ENCODE measurements at regions not wholly inside any gene's neighbourhood (a gene's known extent, or its start where the extent isn't known, plus 50 kb on each side); places are given as distances from the start of the nearest gene placed in this dataset.

DNA sequence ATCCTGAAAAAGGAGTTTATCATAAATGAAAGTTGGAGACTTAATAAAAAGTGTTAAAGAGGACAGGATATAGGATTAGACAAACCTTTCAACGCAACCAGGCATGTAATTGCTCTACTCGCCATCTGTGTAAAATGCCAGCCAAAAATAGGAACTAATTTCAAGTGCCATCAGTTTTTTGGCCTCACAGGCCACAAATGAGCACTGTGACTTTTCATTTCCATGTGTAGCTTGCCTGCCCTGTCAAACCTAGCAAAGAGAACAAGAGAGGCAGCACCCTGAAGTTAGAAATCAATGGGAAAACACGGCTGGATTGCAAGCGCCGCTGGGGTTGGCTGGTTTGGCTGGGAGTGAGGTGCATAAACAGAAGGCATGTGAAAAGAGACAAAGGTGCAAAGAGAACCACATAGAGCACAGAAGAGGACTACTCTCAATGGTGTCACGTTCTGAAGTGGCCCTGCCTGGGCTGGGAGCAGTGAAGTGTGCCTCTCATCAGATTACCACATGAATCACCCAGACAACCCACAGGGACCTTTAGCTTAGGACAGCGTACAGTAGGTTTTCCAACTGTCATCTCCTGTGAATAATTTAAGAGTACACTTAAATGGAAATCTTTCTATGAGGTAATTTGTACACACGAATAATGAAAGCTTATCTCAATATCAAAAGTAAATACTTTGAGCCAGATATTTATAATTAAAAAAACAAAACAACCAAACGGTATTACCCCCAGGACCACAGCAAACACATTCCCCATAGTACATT, 78.0 kb upstream of the NHSL1 start:
- no peak for DNase-seq (ENCODE audit: low read depth)

GRCh38 chr6:138580040-138580439, 80.7 kb upstream of the NHSL1 start:
- DNase-seq (ENCODE audit: low read depth) = no peak

- no peak for DNase-seq (ENCODE audit: low read depth)
Measured at GRCh38 chr6:138580801-138581200, 81.5 kb upstream of the NHSL1 start.

DNA sequence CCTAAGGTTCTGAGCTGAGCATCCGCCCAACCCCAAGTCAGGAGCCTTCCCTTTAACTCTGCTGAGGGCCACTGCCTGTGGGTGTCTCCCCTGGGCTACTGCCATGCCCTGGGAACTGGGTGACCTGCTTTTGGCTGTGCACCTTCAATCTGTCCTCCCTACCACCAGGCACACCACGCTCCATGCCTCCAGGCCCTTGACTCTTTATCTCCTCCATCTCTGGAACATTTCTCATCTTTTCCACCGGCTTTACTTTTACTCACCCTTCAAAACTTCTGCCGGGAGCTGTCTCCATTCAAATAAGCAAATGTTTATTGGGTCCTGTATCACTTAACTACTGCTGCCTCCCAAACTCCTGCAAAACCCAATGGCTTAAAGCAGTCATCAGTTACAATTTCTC, 83.3 kb upstream of the NHSL1 start:
- DNase-seq (ENCODE audit: low read depth) = no peak

DNA sequence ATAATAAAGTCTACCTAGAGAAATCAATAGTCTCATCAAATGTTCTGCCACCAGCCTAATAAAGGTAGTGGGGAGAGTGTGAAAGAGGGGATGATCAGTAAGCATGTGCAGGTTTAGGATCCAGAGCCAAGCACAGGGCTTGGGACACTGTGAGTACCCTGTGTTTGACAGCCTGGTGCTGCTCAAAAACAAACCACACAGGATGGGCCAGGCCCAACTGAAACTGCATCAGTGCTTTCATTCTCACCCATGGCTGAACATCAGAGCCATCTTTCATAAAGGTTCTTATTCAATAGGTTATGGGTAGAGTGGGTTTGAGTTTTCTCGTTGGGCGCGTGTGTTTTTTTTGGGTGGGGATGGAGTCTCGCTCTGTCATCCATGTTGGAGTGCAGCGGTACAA, 87.3 kb upstream of the NHSL1 start:
- no peak for DNase-seq (ENCODE audit: low read depth)

DNA sequence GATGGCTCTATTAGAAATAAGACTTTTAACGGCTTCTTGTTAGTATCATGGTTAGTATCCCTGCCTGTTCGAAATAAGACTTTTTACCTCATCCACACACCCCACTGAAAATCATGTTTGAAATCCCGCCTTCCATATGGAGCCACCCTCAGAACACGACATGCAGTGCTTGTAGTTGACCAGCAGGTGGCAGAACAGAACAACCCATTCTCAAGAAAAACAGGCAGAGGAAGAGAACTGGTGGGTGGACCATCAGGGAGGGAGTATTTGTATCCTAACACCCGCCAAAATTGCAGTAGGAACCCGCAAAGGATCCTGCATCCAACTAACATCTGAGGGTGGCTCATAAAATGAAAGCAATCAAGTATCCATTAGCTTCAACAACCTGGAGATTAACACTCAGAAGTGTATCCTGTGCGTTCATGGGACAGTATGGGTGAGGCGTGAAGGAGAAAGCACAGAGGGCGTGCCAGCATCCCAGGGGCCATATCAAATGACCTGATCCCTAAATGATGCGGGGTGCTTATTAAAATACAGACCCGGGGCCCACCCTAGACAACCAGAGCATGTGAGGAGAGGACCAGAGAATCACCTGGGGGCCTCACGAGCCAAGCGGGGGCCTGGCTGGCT, 89.6 kb upstream of the NHSL1 start:
- no peak for DNase-seq (ENCODE audit: low read depth)

GRCh38 chr6:138590796-138591709, 91.8 kb upstream of the NHSL1 start:
- peak; percentile 73 for DNase-seq (ENCODE audit: low read depth)

GRCh38 chr6:138592749-138593123, 93.4 kb upstream of the NHSL1 start:
- DNase-seq (ENCODE audit: low read depth) = no peak

GRCh38 chr6:138593124-138593877, 94.0 kb upstream of the NHSL1 start:
- peak; percentile 98 for DNase-seq (ENCODE audit: low read depth)

DNA sequence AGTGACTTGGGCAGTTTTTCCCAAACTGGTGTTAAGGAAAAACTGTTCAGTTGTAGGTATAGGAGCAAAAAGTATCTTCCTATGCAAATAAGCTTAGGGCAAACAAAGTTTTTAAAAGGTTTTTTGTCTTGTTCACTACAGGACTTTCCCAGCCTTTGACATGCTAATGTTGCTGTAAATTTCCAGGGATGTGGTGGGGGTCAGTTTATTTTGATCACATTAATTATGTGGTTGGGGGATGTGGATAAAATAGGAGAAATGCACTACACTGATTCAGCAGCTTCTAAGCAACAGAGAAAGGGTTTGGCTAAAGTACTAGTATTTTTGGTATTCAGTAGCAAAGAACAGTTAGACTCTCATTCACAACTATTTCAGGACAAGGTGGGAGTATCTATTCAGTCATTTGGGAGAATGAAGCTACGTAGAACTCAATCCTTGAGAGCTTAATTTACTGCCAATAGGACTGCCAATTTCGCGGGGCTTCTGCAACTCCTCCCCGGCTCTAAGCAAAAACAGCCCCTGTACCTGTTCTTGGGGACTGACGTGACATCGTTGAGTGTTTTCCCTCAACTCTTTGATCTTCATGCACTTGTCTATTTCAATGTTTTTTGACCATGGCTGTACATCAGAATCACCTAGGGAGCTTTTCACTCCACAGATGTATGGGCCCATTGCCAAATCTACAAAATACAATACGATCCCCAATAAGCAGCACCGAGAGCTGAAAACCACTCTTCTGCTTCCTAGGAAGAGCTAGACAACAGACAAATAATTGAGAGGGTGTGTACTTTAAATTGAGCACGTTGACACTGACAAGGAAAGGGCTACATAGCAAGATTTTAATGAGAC, 94.8 kb upstream of the NHSL1 start:
- no peak for DNase-seq (ENCODE audit: low read depth)

DNA sequence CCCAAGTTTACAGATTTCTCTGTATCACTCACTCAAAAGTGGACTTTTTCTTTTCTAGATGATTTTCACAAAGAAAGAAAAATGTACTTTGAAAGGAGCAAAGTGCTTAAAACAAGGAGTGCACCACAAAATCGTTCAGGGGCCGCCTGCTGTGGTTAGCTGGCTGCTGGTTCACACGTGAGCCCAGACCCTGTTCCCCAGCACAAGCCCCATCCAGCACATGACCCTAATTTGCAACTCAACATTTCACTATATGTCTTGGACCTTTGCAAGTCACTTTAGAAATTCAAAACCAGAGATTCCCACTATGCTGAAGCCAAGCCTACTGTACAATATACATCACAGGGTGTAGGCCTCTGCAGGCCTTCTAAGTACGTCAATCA, 95.5 kb upstream of the NHSL1 start:
- no peak for DNase-seq (ENCODE audit: low read depth)

- DNase-seq (ENCODE audit: low read depth) = no peak
Measured at GRCh38 chr6:138596126-138596525, 96.8 kb upstream of the NHSL1 start.

DNA sequence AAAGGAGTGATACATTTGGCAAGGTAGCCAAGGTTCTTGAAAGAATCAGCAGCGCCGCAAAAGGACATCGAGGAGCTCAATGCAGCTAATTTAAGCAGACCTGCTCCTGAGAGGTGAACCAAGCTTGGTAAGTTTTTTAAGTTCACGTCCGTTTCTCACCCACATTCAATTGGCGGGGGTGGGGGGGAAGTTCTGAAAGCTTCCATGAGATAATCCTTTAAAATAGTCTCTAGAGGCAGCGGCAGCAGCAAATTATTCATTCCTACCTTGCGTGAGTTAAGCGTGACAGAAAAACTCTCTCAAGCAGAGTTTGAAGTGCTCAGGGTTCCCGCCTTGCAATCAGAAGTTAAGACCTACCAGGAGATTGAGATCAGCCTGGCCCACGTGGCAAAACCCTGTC, 97.3 kb upstream of the NHSL1 start:
- no peak for DNase-seq (ENCODE audit: low read depth)

DNA sequence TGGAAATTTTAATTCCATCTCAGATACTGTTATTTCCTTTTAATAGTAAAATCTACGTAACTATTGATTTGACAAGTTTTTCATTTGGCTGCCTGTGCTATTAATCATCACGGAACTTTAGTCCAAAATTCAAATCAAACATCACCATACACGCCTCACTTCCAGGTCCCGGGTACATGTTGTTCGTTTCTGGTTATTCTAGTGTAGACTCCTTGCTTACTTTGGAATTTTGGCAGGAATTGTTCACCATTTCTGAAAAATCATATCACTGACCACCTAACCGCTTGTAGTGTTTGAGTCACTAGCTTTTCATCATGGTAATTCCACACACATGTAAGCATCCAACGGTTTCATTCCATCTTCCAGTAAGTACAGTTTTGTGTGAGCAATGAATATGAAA, 98.0 kb upstream of the NHSL1 start:
- DNase-seq (ENCODE audit: low read depth) = no peak

DNA sequence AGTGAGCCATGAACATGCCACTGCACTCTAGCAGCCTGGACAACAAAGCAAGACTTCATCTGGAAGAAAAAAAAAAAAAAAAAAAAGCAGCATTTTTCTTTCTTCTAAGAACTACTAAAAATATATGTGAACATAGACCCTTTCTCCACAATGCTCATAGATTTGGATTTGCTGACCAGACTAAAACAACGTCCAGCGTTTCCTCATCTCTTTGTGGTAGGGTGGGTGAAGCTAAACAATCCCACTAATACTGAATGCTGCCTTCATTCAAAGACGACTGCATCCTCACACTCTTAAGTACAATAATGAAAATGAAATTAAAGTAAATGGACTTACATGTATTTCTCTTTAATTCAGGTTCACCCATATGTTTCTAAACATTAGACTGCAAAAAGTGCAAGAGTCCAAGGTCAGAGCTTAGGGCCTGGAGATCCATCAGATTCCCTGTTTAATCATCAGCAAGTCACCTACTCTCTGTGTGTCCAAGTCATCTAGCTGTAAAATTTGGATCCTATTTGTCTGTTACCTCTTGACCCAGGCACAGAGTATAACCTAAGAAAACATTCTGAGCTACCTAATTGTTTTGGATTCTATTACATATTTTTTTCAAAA, 99.4 kb upstream of the NHSL1 start:
- no peak for DNase-seq (ENCODE audit: low read depth)

- no peak for DNase-seq (ENCODE audit: low read depth)
Measured at GRCh38 chr6:138600261-138600660, 101.0 kb upstream of the NHSL1 start.

- peak; percentile 70 for DNase-seq (ENCODE audit: low read depth)
Measured at GRCh38 chr6:138600726-138601125, 101.4 kb upstream of the NHSL1 start.

DNA sequence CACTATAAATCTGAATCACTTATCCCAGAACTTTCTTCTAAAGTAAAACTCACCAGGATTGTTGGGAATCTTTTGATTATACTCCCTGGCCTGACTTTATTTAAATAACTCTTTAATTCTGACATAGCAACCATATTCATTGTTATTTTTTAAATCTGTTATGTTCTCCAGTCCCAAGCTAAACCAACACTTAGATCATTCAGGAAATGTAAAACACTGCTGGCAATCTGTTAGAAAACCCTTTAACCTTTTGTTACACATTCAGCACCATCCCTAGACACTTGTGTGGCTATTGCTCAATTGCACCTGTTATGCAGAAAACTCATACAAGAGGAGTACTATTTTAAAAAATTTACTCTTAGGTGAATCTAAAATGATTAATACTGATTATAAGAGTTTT, 101.8 kb upstream of the NHSL1 start:
- peak; percentile 41 for DNase-seq (ENCODE audit: low read depth)

DNA sequence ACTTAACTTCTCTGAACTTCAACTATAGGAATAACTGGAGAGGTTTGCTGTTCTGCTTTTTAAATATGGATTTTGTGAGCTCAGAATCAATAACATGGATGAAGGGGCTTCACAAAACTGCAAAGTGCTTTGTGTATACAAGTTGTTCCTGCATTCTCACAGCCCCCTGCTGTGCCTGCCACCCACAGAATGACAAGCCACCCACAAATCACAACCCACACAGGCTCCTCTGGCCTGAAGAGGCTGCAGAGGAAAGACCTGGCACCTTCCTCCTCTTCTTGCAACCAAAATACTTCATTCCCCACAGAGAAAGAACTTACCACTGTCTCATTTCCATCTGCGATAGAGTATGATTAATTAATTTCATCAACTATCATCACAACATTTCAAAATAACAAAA, 106.7 kb upstream of the NHSL1 start:
- no peak for DNase-seq (ENCODE audit: low read depth)

DNA sequence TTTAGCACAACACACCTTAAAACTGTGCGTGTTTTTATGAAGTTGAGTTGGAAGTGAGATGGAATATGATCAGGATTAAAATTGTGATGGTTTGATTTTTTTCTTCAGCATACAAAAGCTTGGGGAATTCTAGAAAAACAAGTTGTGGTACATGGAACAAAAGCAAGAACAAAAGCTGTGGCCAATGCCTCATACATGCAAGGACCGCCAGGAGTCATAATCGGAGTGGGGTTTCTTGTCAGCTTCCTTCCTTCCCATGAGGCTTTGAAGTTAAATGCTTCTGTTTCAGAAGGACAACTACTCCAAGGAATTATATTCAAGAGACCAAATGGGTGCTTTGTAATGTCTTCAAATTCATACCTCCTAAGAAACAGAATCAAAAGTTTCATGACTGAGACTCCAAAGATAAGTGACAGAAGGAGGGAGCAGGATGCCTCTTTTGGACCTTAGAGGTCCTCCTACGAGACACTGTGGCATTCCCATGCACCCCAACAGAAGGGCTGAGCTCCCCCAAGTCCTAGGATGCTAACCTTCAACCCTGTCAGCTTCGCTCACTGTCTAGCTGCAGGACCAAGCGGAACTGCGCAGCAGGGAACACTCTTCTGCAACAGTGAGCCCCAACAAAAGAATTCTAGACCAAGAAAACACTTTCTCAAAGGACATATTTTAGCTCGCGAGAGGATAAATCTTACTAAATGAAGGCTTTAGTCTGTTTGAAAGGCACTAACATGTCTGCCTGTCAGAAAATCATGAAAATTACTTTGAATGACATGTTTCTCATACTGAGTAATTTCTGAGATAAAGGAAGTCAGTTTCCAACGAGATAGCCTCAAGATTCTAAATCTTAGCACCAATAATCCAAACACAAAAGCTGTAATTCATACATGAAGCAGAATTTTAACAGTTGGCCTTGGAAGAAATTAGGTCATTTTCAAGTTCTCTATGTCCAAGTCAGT, 108.5 kb upstream of the NHSL1 start:
- no peak for DNase-seq (ENCODE audit: low read depth)
